GM23248 (cell line): ENCODE measurements at regions not wholly inside any gene's neighbourhood (a gene's known extent, or its start where the extent isn't known, plus 50 kb on each side); places are given as distances from the start of the nearest gene placed in this dataset.

Source experiments
- DNase-seq: peaks from one replicate; pipeline ENCODE4 v3.0.0-alpha.2; 2015
- H2AFZ ChIP-seq: fragments of 200-600 bp; sonication (generic); 2 replicates; pipeline ENCODE4 v1.6.1; 2016; ENCODE audit warnings: antibody characterized with exemption
- H3F3A ChIP-seq: fragments of 200-600 bp; sonication (generic); 2 replicates; pipeline ENCODE4 v1.6.1; 2016; ENCODE audit warnings: mild to moderate bottlenecking, antibody characterized with exemption, mixed run types; ENCODE audit not compliant: insufficient read depth
- H3K27ac ChIP-seq: fragments of 200-600 bp; sonication (generic); 2 replicates; pipeline ENCODE4 v1.5.1; 2016; ENCODE audit warnings: mild to moderate bottlenecking
- H3K27me3 ChIP-seq: fragments of 200-600 bp; sonication (generic); replicated peaks from 2 replicates; pipeline ENCODE4 v1.6.1; 2016; ENCODE audit warnings: mild to moderate bottlenecking; ENCODE audit not compliant: insufficient read depth
- H3K36me3 ChIP-seq: fragments of 200-600 bp; sonication (generic); 2 replicates; pipeline ENCODE4 v1.6.1; 2016; ENCODE audit warnings: low read depth, mild to moderate bottlenecking
- H3K4me1 ChIP-seq: fragments of 200-600 bp; sonication (generic); 2 replicates; pipeline ENCODE4 v1.6.1; 2016; ENCODE audit warnings: mild to moderate bottlenecking; ENCODE audit not compliant: insufficient read depth
- H3K4me2 ChIP-seq: fragments of 200-600 bp; sonication (generic); one replicate; pipeline ENCODE4 v1.6.1; 2016; ENCODE audit warnings: mild to moderate bottlenecking; ENCODE audit not compliant: unreplicated experiment
- H3K4me3 ChIP-seq: fragments of 200-600 bp; sonication (generic); 2 replicates; pipeline ENCODE4 v1.5.1; 2016; ENCODE audit warnings: mild to moderate bottlenecking
- H3K79me2 ChIP-seq: fragments of 200-600 bp; sonication (generic); 2 replicates; pipeline ENCODE4 v1.6.1; 2016; ENCODE audit warnings: mild to moderate bottlenecking; ENCODE audit not compliant: insufficient read depth
- H3K9ac ChIP-seq: fragments of 200-600 bp; sonication (generic); 2 replicates; pipeline ENCODE4 v1.6.1; 2016; ENCODE audit warnings: mild to moderate bottlenecking
- H3K9me2 ChIP-seq: fragments of 200-600 bp; sonication (generic); 2 replicates; pipeline ENCODE4 v1.6.1; 2016; ENCODE audit warnings: mixed run types, mild to moderate bottlenecking, moderate library complexity; ENCODE audit not compliant: insufficient read depth
- H3K9me3 ChIP-seq: fragments of 200-600 bp; sonication (generic); one replicate; pipeline ENCODE4 v1.6.1; 2017; ENCODE audit warnings: low read depth
- H4K20me1 ChIP-seq: fragments of 200-600 bp; sonication (generic); 2 replicates; pipeline ENCODE4 v1.6.0; 2016; ENCODE audit not compliant: insufficient read depth
- EZH2 ChIP-seq: fragments of 200-600 bp; sonication (generic); IDR thresholded peaks from 2 replicates; pipeline ENCODE4 v1.6.1; 2018; ENCODE audit warnings: antibody characterized with exemption, mild to moderate bottlenecking; ENCODE audit not compliant: insufficient read depth, poor library complexity, severe bottlenecking
- EZH2phosphoT487 ChIP-seq: fragments of 200-600 bp; sonication (generic); IDR thresholded peaks from 2 replicates; pipeline ENCODE4 v1.6.1; 2018; ENCODE audit warnings: antibody characterized with exemption, moderate library complexity, mild to moderate bottlenecking, low read depth; ENCODE audit not compliant: insufficient read depth
- WGBS, 2 experiments: methylation state at CpG; one replicate each; pipeline ENCODE4 v1.1.6; 2015 to 2017; ENCODE audit warnings: low lambda C conversion rate in 2 of 2, low coverage in 1 of 2; ENCODE audit errors: missing lambda C conversion rate in 2 of 2; 5-methylcytosine and 5-hydroxymethylcytosine counted together
- in situ Hi-C: fragments of 300-500 bp; cut with MboI; formaldehyde crosslinking; loops from 2 replicates; pipeline ENCODE4 v1.15.0; 2020

DNA sequence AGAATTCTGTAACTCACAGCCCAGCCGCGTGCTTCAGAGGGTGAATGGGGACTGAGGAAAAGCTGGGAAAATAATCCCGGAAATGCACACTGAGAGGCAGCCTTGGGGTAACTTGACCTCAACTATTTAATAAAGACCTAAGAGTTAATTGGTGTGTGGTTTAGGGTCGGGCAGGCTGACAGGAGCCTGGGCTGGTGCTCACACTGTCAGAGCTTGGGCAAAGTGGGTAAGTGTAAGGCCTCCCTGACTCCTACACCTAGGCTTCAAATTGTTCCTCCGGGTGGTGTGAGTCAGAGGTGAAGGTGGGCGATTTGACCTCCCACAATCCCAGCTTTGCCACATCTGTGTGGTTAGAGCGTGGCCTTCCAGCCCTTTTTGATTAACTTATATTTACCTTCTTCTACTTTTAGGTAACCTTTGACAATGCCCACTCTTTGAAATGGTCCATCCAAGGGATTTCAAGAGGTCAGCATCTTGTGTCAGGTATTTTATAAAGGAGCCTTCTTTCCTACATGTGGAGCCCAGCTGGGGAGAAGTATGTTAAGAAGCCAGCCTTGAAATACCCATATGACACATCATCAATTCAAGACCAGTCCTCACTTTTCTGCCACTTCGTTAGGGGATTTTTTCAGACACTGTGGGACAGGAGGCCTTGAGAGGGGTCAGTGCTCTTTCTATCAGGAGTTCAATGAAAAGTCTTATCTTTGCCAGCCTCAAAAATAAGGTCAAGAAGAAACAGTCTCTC, 114.2 kb downstream of the NUFIP1 start:
- 65 to 73% methylated on average over 8 of the region's 8 CpGs for WGBS, 2 experiments
- Histone ChIP-seq H3K4me2 (no peak overlapping the region), H3K4me3 (no peak overlapping the region), H4K20me1 (no peaks in the 10 kb centered on the region), H3K4me1 (peaks cover 6% of the 10 kb centered on the region), H3K27ac (no peak overlapping the region), H3K36me3 (no peaks in the 10 kb centered on the region), H3K79me2 (no peaks in the 10 kb centered on the region), H3K9me2 (no peaks in the 10 kb centered on the region), H3F3A (no peaks in the 10 kb centered on the region), H3K9ac (no peak overlapping the region), H3K9me3 (no peaks in the 10 kb centered on the region), H2AFZ (0 out of 2 replicates have a peak overlapping the region, but pooled peaks have one; percentile 18), H3K27me3 (no peaks in the 10 kb centered on the region)
- in situ Hi-C loops: no loop called here
- TF ChIP-seq EZH2 (no peak), EZH2phosphoT487 (no peak)
- peak; percentile 18 for DNase-seq

- Histone ChIP-seq H3K9me2 (no peaks in the 10 kb centered on the region), H3K36me3 (no peaks in the 10 kb centered on the region), H3K9me3 (no peaks in the 10 kb centered on the region), H3F3A (no peaks in the 10 kb centered on the region), H3K27me3 (no peaks in the 10 kb centered on the region), H3K4me3 (no peak overlapping the region), H3K27ac (no peak overlapping the region), H3K9ac (no peak overlapping the region), H3K4me2 (no peak overlapping the region), H2AFZ (0 out of 2 replicates have a peak overlapping the region, but pooled peaks have one; percentile 18), H3K4me1 (peaks cover 6% of the 10 kb centered on the region), H4K20me1 (no peaks in the 10 kb centered on the region), H3K79me2 (no peaks in the 10 kb centered on the region)
- 74 to 80% methylated on average over 8 of the region's 8 CpGs for WGBS, 2 experiments
- in situ Hi-C loops: no loop called here
- TF ChIP-seq EZH2phosphoT487: no peak
- DNase-seq: no peak
Measured at GRCh38 chr13:44874176-44874575, 115.1 kb downstream of the NUFIP1 start.

- Histone ChIP-seq H3K4me2 (no peak overlapping the region), H3K9me3 (no peaks in the 10 kb centered on the region), H3K79me2 (no peaks in the 10 kb centered on the region), H3K27me3 (no peaks in the 10 kb centered on the region), H4K20me1 (no peaks in the 10 kb centered on the region), H3K27ac (no peak overlapping the region), H2AFZ (no peak overlapping the region), H3K4me1 (peaks cover 6% of the 10 kb centered on the region), H3K4me3 (no peak overlapping the region), H3K9me2 (no peaks in the 10 kb centered on the region), H3F3A (no peaks in the 10 kb centered on the region), H3K36me3 (no peaks in the 10 kb centered on the region), H3K9ac (no peak overlapping the region)
- no peak for DNase-seq
- 80 to 81% methylated on average over 8 of the region's 8 CpGs for WGBS, 2 experiments
- TF ChIP-seq EZH2phosphoT487 (no peak), EZH2 (no peak)
- in situ Hi-C loops: no loop called here
Measured at GRCh38 chr13:44873461-44873860, 115.8 kb downstream of the NUFIP1 start.

GRCh38 chr13:44872751-44873150, 116.5 kb downstream of the NUFIP1 start:
- H3K4me2 ChIP-seq: no peak overlapping the region
- no peaks in the 10 kb centered on the region for H3K9me2 ChIP-seq
- H2AFZ ChIP-seq: no peak overlapping the region
- H3K36me3 ChIP-seq: no peaks in the 10 kb centered on the region
- H3F3A ChIP-seq: no peaks in the 10 kb centered on the region
- 83 to 85% methylated on average over 13 of the region's 13 CpGs for WGBS, 2 experiments
- H3K27me3 ChIP-seq: no peaks in the 10 kb centered on the region
- H3K9me3 ChIP-seq: no peaks in the 10 kb centered on the region
- no peaks in the 10 kb centered on the region for H3K79me2 ChIP-seq
- in situ Hi-C loops: no loop called here
- no peak for DNase-seq
- H3K4me1 ChIP-seq: peaks cover 6% of the 10 kb centered on the region
- H3K4me3 ChIP-seq: no peak overlapping the region
- TF ChIP-seq EZH2phosphoT487: no peak
- TF ChIP-seq EZH2: no peak
- H4K20me1 ChIP-seq: no peaks in the 10 kb centered on the region
- no peak overlapping the region for H3K27ac ChIP-seq
- no peak overlapping the region for H3K9ac ChIP-seq

GRCh38 chr13:44870456-44870929, 118.8 kb downstream of the NUFIP1 start:
- DNase-seq: no peak
- no peak overlapping the region for H3K4me3 ChIP-seq
- no peaks in the 10 kb centered on the region for H3K9me2 ChIP-seq
- WGBS, 2 experiments: 76 to 86% methylated on average over 6 of the region's 6 CpGs
- H3K27ac ChIP-seq: no peak overlapping the region
- H2AFZ ChIP-seq: no peak overlapping the region
- H3K27me3 ChIP-seq: no peaks in the 10 kb centered on the region
- no peak overlapping the region for H3K4me2 ChIP-seq
- no peaks in the 10 kb centered on the region for H3K9me3 ChIP-seq
- H3K4me1 ChIP-seq: peaks cover 6% of the 10 kb centered on the region
- H3F3A ChIP-seq: no peaks in the 10 kb centered on the region
- H4K20me1 ChIP-seq: no peaks in the 10 kb centered on the region
- in situ Hi-C loops: no loop called here
- no peak overlapping the region for H3K9ac ChIP-seq
- H3K36me3 ChIP-seq: no peaks in the 10 kb centered on the region
- TF ChIP-seq EZH2 (no peak), EZH2phosphoT487 (no peak)
- no peaks in the 10 kb centered on the region for H3K79me2 ChIP-seq
